GM18511 (cell line): ENCODE measurements at regions not wholly inside any gene's neighbourhood (a gene's known extent, or its start where the extent isn't known, plus 50 kb on each side); places are given as distances from the start of the nearest gene placed in this dataset.
A peak's percentile ranks its signal among the peaks of the same experiment; 100 is the strongest.

Experiments
- ATAC-seq: cut with Tn5 transposase; IDR thresholded peaks from one replicate; pipeline ENCODE4 v1.9.1; 2021; ENCODE audit warnings: mild to moderate bottlenecking, moderate library complexity; ENCODE audit not compliant: unreplicated experiment

DNA sequence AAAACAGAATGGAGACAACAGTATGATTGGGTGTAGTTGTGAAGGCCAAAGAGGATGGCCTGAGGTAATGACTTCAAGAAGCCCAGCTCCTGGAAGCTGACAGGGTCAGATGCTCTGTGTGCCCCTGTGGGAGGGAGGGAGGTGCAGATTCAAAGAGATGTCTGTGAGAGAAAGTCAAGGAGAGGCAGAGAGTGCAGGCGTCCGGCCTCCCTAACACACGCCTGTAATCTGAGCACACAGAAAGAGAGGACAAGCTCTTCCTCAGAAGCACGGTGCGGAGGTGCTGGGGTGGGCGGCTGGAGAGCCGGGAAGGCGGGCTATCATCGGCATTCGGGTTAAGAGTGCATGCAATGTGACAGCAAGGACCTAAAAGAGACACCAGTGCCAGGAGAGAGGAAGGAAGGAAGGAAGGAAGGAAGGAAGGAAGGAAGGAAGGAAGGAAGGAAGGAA is 238.2 kb upstream of the HES1 start:
- no peak for ATAC-seq

DNA sequence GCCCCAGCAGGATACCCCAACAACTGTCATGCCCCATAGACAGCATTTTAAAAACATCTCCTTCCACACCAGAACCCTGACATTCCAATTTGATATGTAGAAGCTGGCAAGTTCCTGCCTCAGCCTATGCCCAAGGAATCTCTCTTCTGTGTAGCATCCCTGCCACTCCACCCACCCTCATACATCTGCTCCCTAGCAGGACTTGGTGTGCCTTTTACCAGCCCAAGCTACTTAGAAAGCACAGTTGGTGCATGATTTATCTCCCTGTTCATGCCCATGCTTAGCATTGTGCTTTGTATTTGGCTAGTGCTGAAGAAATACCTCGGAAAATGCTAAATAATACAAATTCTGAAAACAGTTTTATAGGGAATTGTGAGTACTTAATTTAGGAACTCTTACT is 236.9 kb upstream of the HES1 start:
- no peak for ATAC-seq

DNA sequence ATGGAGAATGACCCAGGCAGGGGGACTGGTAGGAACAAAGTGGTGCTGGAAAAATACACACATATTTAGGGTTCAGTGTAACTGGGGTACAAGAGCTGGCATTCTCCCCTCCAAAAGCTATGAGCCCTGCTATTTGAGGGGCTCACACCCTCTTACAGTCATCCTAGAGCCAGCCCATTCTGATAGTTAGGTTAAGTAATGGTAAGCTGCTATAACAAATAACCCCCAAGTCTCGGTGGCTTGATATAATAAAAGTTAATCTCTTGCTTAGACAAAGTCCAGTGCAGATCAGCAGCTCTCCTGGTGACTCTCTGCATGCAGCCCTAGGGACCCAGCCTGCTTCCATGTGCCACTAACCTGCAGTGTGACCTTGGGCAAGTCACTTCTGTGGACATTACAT is 234.9 kb upstream of the HES1 start:
- ATAC-seq = no peak

DNA sequence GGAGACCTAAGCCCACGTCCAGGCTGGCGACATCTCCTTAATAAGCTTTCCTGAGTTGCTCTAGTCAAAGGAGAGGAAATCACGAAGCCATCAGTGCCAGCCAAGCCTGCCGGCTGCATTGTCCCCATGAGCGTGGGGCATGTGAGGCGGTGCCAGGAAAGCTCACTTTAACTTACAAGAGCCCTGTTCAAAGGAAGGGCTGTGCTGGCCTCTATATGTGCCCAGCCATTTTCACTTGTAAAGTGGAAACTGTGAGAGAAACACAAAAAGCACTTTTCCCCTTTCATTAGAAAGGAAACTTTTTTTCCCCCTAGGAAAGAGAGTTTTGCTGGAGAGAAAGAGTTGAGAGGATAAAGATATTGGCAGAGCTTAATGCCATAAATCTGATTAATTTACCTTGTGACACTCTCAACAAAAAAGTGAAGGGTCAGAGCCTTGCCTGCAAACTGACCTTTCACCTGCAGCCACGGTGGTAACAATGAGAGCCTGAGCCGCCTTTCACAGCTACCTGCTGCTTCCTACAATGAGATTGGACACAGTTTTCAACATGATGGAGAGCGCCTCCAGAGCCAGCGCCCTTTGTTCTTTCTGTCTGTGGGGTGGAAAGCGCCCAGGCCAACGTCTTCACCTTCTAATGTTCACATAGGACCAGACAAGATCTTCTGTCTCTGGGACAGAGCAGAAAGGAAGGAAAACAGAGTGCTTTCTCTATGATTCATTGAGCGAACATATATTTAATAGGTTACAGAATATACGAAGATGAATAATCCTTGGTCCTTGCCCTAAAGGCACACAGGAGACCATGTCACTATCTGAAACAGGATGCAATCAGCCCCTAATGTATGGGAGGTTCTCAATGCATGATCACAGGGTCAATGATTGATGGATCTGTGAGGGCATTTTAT is 233.1 kb upstream of the HES1 start:
- no peak for ATAC-seq

DNA sequence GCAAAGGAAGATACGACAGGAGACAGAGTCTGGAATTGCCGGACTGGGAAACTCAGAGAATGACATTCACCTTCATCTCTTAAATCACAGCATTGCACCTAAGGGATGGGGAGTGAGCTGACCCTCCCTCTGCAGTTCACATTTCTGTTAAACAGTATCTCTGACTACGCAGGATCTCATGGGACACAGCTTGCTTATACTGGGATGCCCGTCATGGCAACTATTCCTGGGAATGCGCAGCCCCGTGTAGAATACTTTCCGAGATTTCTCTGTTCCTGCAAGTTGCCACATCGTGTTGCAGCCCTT is 232.5 kb upstream of the HES1 start:
- no peak for ATAC-seq

DNA sequence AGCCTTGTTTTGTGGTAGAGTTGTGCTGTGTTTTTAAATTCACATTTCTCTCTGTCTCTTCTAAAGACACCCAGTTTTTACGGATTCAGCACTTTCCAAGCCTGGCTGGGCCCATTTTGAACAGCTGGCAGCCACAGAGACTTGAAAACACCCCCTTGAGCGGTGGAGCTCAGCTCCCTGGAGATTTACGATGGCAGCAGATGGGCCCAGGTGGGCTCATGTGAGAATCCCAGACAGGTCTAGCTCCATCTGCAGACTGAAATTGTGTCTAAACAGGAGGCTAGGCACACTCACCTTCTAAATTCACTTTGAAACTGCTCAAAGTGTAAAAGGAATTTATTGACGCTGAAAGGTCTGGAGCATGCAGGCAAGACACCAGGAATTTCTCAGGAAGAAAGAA is 232.0 kb upstream of the HES1 start:
- ATAC-seq = no peak

DNA sequence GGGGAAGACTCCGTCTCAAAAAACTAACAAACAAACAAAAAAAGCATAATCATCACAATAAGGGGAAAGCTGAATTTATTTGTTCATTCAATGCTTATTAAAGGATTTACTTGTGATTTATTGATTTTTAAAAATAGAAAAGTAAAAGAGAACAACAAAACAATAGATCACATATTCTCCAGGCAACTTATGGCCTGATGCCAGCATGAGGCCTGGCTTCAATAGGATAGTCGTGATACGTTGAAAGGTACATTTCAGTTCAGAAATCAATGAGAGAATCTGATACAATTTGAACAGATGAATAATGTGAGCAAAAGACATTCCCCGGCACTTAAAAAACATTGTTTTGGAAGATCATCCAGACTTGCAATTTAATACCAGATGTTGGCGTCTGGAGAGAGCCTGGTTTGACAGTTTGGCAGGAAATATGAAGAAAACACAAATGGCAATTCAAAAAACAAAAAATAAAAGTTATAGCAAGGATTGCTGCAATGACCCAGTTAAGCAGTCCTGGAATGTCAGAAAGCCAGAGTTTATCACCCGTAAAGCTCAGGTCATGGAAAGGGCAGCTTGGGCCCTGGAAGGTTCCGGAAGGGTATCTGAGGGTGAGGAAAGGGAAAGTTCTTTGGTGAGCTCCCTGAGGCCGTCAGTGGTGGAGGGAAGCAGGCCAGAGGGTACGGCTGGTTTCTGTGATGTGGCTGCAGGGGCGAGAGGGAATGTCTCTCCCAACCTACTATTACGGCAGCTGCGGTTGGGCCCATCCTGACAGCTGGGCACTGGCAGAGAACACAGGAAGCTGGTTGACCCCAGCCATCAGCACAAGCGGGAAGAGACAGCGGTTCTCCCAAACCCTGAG is 230.2 kb upstream of the HES1 start:
- ATAC-seq = no peak

DNA sequence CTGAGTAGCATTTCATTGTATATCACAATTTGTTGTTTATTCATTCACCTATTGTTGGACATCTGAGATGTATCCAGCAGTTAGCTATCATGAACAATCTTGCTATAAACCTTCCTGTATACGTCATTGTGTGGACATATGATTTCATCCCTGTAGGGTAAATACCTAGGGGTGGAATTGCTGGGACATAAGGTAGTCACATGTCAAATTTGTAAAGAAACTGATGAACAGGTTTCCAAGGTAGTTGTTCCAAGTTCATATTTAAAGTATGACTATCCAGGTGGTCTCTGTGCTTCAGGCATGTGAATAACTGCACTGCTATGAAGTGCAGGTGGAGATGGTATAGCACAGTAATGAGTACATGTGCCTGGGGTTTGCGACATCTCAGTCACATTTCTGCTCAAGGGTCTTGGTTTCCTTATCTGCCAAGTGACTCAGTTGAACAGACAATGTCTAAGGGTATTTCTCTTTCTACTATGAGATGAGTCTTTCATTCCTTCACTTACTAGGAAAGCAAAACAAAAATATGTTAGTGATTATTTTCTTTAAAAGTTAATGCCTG is 229.0 kb upstream of the HES1 start:
- no peak for ATAC-seq

DNA sequence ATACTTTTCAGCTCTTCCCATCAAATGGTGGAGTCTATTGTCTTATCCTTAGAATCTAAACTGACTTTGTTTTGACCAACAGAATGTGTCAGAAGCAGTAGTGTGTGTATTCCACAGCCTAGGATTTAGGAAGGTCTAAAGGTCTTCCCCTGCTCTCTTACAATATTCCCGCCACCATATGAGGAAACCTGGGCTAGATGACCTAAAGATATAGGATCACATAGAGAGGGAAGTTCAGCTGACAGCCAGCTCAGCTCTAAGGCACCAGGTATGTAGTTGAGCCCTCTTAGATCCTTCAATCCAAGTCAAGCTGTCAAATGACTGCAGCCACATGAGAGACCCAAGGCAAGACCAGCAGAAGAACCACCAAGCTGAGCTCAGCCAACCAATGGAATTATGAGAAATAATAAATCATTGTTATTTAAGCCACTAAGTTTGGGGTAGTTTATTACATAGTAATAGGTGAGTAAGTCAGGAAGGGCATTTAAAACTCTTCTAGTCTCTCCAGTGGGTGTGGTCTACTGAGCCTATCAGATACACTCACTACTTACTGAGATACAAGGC is 227.7 kb upstream of the HES1 start:
- no peak for ATAC-seq

DNA sequence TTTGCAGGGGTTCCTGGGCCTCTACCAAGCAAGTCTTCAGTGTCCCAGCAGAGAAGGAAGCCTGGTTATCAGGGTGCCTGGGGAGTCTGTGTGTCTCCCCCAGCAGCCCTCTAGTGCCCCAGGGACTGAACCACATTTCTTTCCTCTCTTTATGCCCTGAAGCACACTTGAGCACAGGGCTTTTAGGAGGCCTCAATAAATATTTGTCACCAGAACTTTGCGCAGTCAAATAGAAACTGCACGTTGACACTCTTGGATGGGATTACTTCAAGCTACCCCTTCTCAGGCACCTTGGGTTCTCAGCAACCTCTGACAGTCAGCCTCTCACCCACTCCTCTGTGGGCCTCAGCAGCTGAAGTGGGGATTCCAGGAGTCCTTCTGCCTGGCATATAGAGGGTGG is 226.6 kb upstream of the HES1 start:
- ATAC-seq = peak; percentile 93

DNA sequence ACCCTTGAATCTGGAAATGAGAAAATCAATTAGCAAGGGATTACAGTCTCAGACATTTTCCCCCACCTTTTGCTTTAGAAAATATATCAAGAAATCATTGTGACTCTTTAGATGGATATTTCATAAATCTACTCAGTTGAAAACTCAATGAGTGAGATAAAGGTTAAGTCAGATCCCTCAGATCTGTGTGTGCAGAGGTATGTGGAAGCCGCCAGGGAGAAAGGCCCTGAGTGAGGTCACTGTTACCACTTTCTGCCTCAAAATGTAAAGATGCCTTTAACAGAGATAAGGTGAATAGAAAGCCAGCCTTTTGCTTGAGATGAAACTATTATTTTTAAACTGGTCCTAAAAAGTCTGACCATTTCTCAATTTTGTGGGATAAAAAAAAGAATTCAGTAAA is 225.6 kb upstream of the HES1 start:
- no peak for ATAC-seq

DNA sequence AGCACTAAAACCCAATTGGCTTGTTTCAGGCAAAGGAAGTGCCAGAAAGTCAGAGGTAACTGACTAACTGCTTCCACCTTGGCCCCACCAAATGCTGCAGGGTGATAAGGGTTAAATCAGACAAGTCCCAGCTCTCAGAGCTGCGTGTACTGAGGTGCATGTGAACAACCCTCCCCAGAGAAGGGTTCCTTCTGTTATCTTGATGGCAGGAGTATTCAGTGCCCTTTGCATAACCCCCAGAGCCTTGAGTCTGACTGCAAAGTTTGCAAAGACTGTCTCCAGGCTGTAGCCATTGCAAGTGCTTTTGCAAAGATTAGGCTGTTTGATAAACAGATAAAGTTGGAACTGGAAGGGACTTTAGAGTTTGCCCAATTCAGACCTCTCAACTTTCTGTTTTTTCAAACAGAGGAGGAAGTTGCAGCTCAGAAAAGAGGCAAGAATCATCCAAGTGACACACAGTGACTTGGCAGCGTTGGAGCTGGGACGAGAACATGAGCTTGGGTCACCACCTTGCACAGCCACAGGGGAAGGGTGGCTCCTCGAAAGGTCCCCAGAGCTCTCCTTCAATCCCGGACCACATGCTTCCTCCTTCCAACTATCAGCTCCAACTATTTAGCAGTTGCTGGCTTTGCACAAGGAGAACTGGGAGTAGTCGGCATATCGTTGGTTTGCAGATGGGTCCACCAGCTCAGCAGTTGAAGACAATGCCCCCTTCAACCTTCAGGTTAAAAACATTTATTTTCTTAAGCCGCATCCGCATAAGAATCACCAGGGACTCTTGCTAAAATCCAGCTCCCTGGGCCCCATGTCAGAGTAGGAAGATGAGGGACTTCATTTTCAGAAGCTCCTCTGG is 224.8 kb upstream of the HES1 start:
- ATAC-seq = no peak

DNA sequence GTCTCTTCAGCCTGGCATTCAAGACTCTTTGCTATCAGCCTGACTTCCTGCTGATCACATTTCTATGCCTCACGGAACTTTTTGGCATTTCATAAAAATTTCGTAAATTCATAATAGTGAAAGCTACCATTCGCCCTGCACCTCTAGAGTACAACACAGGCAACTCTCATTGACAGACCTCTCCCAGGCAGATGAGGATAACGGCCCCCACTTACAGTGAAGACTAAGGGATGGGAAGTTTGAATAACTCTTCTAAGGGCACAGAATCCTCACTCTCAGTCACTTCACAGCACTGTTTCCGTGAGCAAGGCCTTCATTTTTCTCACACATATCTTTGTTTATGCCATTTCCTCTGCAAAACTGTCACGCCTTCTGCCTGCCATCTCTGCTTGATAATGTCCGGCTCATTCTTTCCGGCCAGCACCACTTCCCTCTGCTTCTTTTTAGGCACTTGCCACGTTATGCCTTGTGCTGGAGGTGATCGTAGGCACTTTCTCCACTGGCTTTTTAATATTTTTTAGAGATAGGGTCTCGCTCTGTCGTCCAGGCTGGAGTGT is 224.1 kb upstream of the HES1 start:
- ATAC-seq = no peak

DNA sequence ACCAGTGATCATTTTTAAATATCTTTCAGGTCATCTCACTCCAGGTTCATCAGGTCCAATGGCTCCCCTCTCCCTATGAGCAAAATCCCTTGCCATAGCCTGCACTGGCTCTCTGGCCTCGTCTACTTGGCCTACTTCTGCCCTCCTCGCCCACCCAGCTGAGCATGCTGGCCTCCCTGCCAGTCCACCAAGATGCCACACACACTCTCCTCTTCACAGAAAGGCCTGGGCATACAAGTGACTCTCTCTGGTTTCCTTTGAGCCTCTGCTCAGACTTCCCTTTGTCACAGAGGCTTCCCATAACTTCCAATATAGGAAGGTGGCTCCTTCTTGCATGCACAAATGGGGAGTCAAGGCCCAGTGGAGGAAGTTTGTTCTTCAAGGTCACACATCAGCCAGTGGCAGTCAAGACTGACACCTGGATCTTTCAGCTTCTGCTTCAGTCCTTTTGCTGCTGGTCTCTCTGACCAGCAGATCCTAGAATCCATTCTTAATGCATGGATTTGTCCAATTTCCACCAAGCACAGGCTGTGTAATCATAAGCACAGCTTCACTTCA is 223.2 kb upstream of the HES1 start:
- no peak for ATAC-seq

DNA sequence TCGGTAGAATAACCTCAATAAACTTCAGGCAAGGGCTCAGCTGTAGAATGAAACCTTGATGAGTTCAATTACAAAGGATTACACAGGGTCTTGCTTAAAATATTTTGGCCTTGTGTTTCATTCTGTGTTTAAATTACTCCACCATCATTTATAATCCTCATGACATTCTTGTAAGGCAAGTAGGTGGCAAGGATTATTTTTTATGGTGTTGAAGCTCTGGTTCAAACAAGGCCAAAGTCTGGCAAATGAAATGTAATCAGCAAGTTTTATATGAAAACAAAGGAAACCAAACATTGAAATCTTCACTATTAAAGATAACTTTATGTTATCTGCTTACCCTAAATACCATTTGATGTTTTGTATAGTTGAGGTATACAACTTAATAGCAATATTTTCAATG is 221.3 kb upstream of the HES1 start:
- ATAC-seq = no peak

DNA sequence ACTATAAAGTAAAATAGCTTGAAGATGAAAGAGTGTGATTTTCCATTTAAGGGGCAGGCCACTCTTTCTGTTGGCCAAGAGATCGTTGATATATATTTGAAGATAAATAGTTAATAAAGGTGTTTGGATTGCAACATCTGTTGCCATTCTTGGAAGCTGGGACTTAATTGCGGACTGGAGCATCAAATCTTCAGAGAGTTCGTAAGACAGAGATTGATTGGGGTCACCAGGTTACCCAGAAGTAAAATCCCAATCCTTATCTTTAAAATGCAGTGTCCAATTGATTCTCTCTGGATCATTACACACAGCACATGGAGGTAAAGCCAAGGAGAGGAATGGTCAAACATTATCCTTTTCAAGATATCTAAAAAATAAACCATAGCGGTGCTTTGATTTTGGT is 220.8 kb upstream of the HES1 start:
- ATAC-seq = no peak

DNA sequence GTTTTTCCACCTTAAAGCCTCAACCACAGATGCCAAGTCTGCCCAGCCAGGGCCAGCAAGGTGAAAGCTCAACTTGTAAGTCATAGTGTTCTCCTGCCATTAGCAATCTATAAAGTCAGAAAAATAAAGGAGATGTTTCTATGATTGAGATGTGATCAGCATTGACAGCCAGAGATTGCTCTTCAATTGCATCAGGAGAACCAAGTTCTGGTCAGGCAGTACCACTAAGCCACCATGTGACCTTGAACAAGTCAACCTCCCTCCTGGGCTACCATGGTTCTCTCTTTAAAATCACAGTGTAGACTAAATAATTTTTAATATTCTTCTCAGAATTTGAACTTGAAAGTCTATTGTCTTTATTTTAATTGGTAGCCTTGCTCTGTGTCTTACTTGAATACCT is 220.3 kb upstream of the HES1 start:
- ATAC-seq = no peak

DNA sequence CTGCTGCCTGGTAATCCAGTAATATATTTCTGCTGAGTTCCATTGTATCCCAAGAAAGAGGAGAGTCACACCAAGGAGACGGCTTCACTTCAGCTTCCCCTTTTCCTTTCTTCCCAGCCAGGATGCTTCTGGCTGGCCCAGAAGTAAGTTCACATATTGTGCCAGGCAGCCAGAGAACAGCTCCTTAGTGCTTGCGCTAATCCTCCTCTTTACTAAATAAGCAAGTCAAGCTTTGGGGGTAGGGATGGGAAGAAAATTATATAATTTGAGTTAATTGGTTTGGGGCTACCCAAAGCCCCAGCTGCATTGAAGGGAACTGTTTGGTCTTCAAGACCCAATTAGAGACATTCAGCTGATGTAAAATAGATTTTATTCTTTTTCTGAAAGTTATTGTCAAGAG is 218.8 kb upstream of the HES1 start:
- no peak for ATAC-seq

DNA sequence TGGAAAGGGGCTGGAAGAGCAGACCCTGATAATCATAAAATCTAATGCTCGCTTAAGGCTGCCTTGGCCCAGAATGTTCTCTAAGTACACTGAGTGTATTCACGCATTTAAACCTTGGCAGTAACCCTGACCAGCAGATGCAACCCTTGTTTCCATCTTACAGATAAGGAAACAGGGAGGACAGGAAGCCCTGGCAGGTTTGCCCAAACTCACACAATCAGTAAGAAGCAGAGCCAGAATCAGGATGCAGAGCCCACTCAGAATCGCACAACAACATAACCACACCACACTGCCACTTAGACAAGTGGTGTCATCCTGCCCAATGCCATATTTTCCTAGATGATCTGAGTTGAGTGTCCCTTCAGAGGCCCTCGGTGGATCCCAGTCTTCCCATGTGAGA is 214.5 kb upstream of the HES1 start:
- ATAC-seq = no peak
